WTC11 (cell line): ENCODE measurements at regions not wholly inside any gene's neighbourhood (a gene's known extent, or its start where the extent isn't known, plus 50 kb on each side); places are given as distances from the start of the nearest gene placed in this dataset.

Experiments used
- ATAC-seq: fragments of 200-7000 bp; cut with Tn5 transposase; 2 replicates; pipeline ENCODE4 v1.10.0; 2021; ENCODE audit warnings: mild to moderate bottlenecking, moderate library complexity
- CTCF ChIA-PET: fragments of 300-600 bp; sonication (Branson Sonifier 250); formaldehyde crosslinking; loops from one replicate; lab custom pipeline; 2021; ENCODE audit warnings: antibody characterized with exemption; lab: Charles Lee
- POLR2A ChIA-PET: fragments of 350-600 bp; sonication (Branson Sonifier 250); formaldehyde crosslinking; loops from one replicate; lab custom pipeline; 2021; ENCODE audit warnings: antibody characterized with exemption; lab: Charles Lee
- DNase-seq: peaks from one replicate; pipeline ENCODE4 v3.0.0; 2021; ENCODE audit warnings: low spot score
- H3K27ac Mint-ChIP-seq: 2 replicates; pipeline ENCODE4 v1.8.0; 2021; ENCODE audit warnings: mixed read lengths
- H3K27me3 Mint-ChIP-seq: 2 replicates; pipeline ENCODE4 v1.8.0; 2021; ENCODE audit warnings: low read depth, mild to moderate bottlenecking, moderate library complexity, mixed read lengths
- H3K36me3 Mint-ChIP-seq: 2 replicates; pipeline ENCODE4 v1.8.0; 2021; ENCODE audit warnings: mixed read lengths
- H3K4me1 Mint-ChIP-seq: 2 replicates; pipeline ENCODE4 v1.8.0; 2022; ENCODE audit warnings: mixed read lengths
- H3K4me3 Mint-ChIP-seq: 2 replicates; pipeline ENCODE4 v1.8.0; 2021; ENCODE audit warnings: mild to moderate bottlenecking, moderate library complexity, mixed read lengths
- H3K9me3 Mint-ChIP-seq: 2 replicates; pipeline ENCODE4 v1.8.0; 2021; ENCODE audit warnings: mixed read lengths
- AR ChIP-seq: fragments of 250-450 bp; sonication (Bioruptor Pico); IDR thresholded peaks from 2 replicates; pipeline ENCODE4 v1.9.0; 2021; ENCODE audit warnings: mild to moderate bottlenecking
- ATF2 ChIP-seq: sonication (generic); formaldehyde crosslinking; IDR thresholded peaks from 2 replicates; pipeline ENCODE4 v1.8.1; 2022; ENCODE audit warnings: low read depth, missing genetic modification reagents, borderline replicate concordance
- CBFB ChIP-seq: sonication (generic); formaldehyde crosslinking; IDR thresholded peaks from 2 replicates; pipeline ENCODE4 v1.8.1; 2022; ENCODE audit warnings: mild to moderate bottlenecking, low read depth, missing genetic modification reagents
- CDX4 ChIP-seq: fragments of 250-450 bp; sonication (Bioruptor Pico); IDR thresholded peaks from 2 replicates; pipeline ENCODE4 v1.9.0; 2021; ENCODE audit warnings: moderate library complexity, mild to moderate bottlenecking, inconsistent platforms, borderline replicate concordance
- E2F1 ChIP-seq: sonication (generic); formaldehyde crosslinking; IDR thresholded peaks from 2 replicates; pipeline ENCODE4 v1.8.0; 2022; ENCODE audit warnings: mild to moderate bottlenecking, missing genetic modification reagents
- OVOL2 ChIP-seq: fragments of 250-450 bp; sonication (Bioruptor Pico); IDR thresholded peaks from 2 replicates; pipeline ENCODE4 v1.9.0; 2021; ENCODE audit warnings: mild to moderate bottlenecking, borderline replicate concordance
- SP1 ChIP-seq: sonication (generic); formaldehyde crosslinking; conservative IDR thresholded peaks from 2 replicates; pipeline ENCODE4 v1.8.1; 2022; ENCODE audit warnings: missing genetic modification reagents
- TP53 ChIP-seq: sonication (generic); formaldehyde crosslinking; IDR thresholded peaks from 2 replicates; pipeline ENCODE4 v1.8.1; 2023; ENCODE audit warnings: mild to moderate bottlenecking, missing genetic modification reagents
- ZMAT4 ChIP-seq: fragments of 250-450 bp; sonication (Bioruptor Pico); IDR thresholded peaks from 2 replicates; pipeline ENCODE4 v1.9.0; 2021; ENCODE audit warnings: mild to moderate bottlenecking
- ZNF263 ChIP-seq: sonication (generic); formaldehyde crosslinking; IDR thresholded peaks from 2 replicates; pipeline ENCODE4 v1.8.1; 2022; ENCODE audit warnings: low read depth, mild to moderate bottlenecking, moderate library complexity, missing genetic modification reagents
- ZNF532 ChIP-seq: fragments of 250-450 bp; sonication (Bioruptor Pico); IDR thresholded peaks from 2 replicates; pipeline ENCODE4 v1.9.0; 2021; ENCODE audit warnings: mild to moderate bottlenecking, borderline replicate concordance
- TF ChIP-seq, protein P1 (sequence below): sonication (generic); formaldehyde crosslinking; IDR thresholded peaks from 2 replicates; pipeline ENCODE4 v1.8.1; 2023; ENCODE audit warnings: mild to moderate bottlenecking, missing genetic modification reagents, moderate library complexity
- TF ChIP-seq, protein P2 (sequence below): sonication (generic); formaldehyde crosslinking; IDR thresholded peaks from 2 replicates; pipeline ENCODE4 v1.8.1; 2022; ENCODE audit warnings: mild to moderate bottlenecking, missing genetic modification reagents, moderate library complexity, borderline replicate concordance
- TF ChIP-seq, protein P3 (sequence below): sonication (generic); formaldehyde crosslinking; IDR thresholded peaks from 2 replicates; pipeline ENCODE4 v1.8.1; 2023; ENCODE audit warnings: mild to moderate bottlenecking, moderate library complexity, missing genetic modification reagents

DNA sequence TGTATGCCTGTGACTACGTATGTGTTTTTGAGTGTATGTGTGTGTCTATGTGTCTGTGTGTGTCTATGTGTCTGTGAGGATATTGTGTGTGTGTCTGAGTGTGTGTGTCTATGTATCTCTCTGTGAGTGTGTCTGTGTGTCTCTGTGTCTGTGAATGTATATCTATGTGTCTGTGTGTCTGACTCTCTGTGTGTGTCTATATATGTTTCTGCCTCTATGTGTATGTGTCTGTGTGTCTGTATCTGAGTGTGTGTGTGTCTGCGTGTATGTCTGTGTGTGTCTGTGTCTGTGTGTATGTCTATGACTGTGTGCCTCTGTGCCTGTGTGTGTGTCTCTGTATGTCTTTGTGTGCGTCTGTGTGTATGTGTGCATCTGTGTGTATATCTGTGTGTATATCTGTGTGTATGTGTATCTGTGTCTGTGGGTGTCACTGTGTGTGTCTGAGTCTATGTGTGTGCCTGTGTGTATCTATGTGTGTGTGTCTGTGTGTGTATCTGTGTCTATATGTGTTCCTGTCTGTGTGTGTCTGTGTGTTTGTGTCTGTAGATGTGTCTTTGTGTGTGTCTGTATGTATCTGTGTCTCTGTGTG, 172.7 kb downstream of the MYCN start (continued):
- TF ChIP-seq, protein P1, sequence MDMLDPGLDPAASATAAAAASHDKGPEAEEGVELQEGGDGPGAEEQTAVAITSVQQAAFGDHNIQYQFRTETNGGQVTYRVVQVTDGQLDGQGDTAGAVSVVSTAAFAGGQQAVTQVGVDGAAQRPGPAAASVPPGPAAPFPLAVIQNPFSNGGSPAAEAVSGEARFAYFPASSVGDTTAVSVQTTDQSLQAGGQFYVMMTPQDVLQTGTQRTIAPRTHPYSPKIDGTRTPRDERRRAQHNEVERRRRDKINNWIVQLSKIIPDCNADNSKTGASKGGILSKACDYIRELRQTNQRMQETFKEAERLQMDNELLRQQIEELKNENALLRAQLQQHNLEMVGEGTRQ (CRISPR knock-in tag) = no peak
- TF ChIP-seq CDX4 (CRISPR knock-in tag) = no peak
- TF ChIP-seq ZNF263 (CRISPR knock-in tag) = no peak
- TF ChIP-seq CBFB (CRISPR knock-in tag) = no peak
- no peak for TF ChIP-seq OVOL2 (CRISPR knock-in tag)
- TF ChIP-seq, protein P2, sequence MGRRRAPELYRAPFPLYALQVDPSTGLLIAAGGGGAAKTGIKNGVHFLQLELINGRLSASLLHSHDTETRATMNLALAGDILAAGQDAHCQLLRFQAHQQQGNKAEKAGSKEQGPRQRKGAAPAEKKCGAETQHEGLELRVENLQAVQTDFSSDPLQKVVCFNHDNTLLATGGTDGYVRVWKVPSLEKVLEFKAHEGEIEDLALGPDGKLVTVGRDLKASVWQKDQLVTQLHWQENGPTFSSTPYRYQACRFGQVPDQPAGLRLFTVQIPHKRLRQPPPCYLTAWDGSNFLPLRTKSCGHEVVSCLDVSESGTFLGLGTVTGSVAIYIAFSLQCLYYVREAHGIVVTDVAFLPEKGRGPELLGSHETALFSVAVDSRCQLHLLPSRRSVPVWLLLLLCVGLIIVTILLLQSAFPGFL (CRISPR knock-in tag) = no peak
- TF ChIP-seq ZMAT4 (CRISPR knock-in tag) = no peak

- H3K27me3 Mint-ChIP-seq = no peaks in the 10 kb centered on the region
- ATAC-seq (no peak), DNase-seq (no peak)
- TF ChIP-seq, protein P3, sequence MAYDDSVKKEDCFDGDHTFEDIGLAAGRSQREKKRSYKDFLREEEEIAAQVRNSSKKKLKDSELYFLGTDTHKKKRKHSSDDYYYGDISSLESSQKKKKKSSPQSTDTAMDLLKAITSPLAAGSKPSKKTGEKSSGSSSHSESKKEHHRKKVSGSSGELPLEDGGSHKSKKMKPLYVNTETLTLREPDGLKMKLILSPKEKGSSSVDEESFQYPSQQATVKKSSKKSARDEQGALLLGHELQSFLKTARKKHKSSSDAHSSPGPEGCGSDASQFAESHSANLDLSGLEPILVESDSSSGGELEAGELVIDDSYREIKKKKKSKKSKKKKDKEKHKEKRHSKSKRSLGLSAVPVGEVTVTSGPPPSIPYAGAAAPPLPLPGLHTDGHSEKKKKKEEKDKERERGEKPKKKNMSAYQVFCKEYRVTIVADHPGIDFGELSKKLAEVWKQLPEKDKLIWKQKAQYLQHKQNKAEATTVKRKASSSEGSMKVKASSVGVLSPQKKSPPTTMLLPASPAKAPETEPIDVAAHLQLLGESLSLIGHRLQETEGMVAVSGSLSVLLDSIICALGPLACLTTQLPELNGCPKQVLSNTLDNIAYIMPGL (CRISPR knock-in tag) = no peak
- TF ChIP-seq E2F1 (CRISPR knock-in tag) (no peak), ATF2 (CRISPR knock-in tag) (no peak), CDX4 (CRISPR knock-in tag) (no peak), CBFB (CRISPR knock-in tag) (no peak), ZNF532 (no peak), AR (no peak), TP53 (no peak), SP1 (CRISPR knock-in tag) (no peak)
- no peaks in the 10 kb centered on the region for H3K36me3 Mint-ChIP-seq
- POLR2A ChIA-PET = no interaction called here
- CTCF ChIA-PET = no interaction called here
- no peaks in the 10 kb centered on the region for H3K9me3 Mint-ChIP-seq
- no peak overlapping the region for H3K27ac Mint-ChIP-seq
- H3K4me1 Mint-ChIP-seq = peaks cover 33% of the 10 kb centered on the region
- H3K4me3 Mint-ChIP-seq = no peak overlapping the region
Measured at GRCh38 chr2:16112251-16112971, 172.1 kb downstream of the MYCN start.
